GM23248 (cell line): ENCODE measurements at regions not wholly inside any gene's neighbourhood (a gene's known extent, or its start where the extent isn't known, plus 50 kb on each side); places are given as distances from the start of the nearest gene placed in this dataset.

ENCODE experiments used
- EZH2 ChIP-seq: fragments of 200-600 bp; sonication (generic); IDR thresholded peaks from 2 replicates; pipeline ENCODE4 v1.6.1; 2018; ENCODE audit warnings: antibody characterized with exemption, mild to moderate bottlenecking; ENCODE audit not compliant: insufficient read depth, poor library complexity, severe bottlenecking
- EZH2phosphoT487 ChIP-seq: fragments of 200-600 bp; sonication (generic); IDR thresholded peaks from 2 replicates; pipeline ENCODE4 v1.6.1; 2018; ENCODE audit warnings: antibody characterized with exemption, moderate library complexity, mild to moderate bottlenecking, low read depth; ENCODE audit not compliant: insufficient read depth

GRCh38 chr5:173745123-173745522, 128.7 kb upstream of the BOD1 start:
- TF ChIP-seq EZH2 = no peak
- no peak for TF ChIP-seq EZH2phosphoT487
